ENCODE measurements at regions not wholly inside any gene's neighbourhood (a gene's known extent, or its start where the extent isn't known, plus 50 kb on each side); places are given as distances from the start of the nearest gene placed in this dataset.

DNA sequence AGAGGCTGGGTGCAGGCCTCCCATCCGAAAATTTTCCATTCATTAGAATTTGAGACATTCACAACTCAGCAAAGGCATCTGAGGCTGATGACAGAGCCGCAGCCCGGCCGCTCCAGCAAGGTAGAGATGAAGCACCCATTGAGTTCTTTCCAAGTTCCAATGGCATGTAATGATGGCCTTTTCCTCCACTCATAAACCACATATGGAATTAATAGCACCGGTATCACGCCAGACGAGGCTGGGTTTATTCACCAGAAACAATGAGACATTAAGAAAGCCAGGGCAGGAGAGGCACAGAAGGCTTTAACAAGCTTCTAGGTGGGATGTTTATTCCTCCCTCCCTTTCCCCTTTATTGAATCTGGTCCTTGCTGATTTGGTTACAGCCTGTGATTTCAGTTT, 534.4 kb downstream of the MN1 start:
- Mint-ChIP-seq H3K27ac (no peak overlapping the region), H3K27me3 (peaks cover 11% of the 10 kb centered on the region), H3K4me3 (no peak overlapping the region), H3K36me3 (ENCODE audit: low read depth) (no peaks in the 10 kb centered on the region), H3K9me3 (peaks cover 7% of the 10 kb centered on the region), H3K4me1 (no peaks in the 10 kb centered on the region)
- no peak for ATAC-seq (replicated peaks)

DNA sequence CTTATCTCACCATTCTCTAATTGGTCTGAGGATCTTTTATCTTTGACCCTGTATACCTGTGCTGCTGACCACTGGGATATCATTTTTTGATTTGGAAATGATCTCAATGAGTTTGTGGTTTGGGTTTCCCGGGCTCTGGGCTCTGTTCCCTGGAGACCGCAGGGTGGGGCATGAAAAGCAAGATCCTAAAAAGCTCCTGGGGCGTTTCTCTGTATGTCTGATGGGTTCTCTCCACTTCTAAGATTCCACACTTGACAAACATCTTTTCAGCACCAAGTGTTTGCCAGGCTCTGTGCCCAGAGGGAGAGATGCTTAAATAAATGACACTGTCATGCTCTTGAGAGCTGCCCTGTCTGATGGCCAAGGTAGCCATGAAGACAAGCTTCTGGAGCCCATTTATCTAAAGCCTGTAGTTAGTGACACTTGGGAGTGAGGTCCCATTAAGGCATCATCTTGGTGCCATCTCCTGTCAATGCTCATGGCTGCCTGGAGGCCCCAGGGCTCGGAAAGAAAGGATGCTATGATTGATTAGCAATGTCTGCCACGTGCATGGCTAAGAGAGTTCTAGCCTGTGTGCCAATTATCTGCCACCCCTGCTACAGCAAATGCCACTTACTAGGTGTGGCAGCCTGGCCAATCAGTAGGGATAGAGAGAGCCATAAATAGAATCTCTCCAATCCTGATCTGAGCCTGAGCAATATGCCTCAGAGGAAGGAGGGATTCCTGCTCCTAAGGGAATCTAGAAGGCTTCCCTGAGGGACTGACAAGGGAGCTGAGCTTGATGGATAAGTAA, 531.6 kb downstream of the MN1 start:
- no peak overlapping the region for H3K4me3 Mint-ChIP-seq
- no peaks in the 10 kb centered on the region for H3K4me1 Mint-ChIP-seq
- H3K36me3 Mint-ChIP-seq (ENCODE audit: low read depth) = no peaks in the 10 kb centered on the region
- no peak for ATAC-seq (replicated peaks)
- H3K27me3 Mint-ChIP-seq = peaks cover 6% of the 10 kb centered on the region
- H3K27ac Mint-ChIP-seq = no peak overlapping the region
- no peaks in the 10 kb centered on the region for H3K9me3 Mint-ChIP-seq

DNA sequence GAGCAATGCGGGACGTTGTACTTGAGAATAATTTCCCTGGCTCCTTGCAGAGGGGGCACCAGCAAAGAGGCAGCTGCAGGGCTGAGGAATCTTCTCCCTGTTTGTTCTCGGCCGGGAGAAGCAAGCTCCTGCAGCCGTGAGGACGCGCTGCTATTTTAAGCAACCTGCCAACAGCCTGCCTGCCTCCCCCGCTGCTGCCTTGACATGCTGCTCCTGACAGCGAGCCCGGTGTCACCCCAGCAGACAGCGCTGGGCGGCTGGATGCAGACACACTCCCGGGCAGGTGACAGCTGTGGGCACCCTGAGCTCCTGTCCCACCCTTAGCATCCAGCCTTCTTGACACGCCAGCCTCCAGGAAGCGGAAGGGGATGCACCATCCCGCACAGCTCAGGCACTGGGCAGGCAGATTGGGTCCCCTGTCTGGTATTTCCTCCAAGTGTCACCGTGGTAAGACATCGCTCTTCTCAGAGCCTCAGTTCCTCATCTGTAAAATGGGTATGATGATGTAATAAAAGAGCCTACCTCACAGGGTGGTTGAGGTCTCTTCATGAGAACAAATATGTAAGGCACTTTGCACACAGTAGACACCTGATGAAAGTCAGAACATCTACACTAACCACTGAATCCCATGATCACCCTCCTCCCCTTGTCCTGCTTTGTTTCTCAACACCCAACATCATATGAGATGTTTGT, 530.6 kb downstream of the MN1 start:
- no peak for ATAC-seq (replicated peaks)
- no peak overlapping the region for H3K4me3 Mint-ChIP-seq
- H3K9me3 Mint-ChIP-seq = no peaks in the 10 kb centered on the region
- peaks cover 6% of the 10 kb centered on the region for H3K27me3 Mint-ChIP-seq
- no peaks in the 10 kb centered on the region for H3K4me1 Mint-ChIP-seq
- H3K27ac Mint-ChIP-seq = no peak overlapping the region
- H3K36me3 Mint-ChIP-seq (ENCODE audit: low read depth) = no peaks in the 10 kb centered on the region

DNA sequence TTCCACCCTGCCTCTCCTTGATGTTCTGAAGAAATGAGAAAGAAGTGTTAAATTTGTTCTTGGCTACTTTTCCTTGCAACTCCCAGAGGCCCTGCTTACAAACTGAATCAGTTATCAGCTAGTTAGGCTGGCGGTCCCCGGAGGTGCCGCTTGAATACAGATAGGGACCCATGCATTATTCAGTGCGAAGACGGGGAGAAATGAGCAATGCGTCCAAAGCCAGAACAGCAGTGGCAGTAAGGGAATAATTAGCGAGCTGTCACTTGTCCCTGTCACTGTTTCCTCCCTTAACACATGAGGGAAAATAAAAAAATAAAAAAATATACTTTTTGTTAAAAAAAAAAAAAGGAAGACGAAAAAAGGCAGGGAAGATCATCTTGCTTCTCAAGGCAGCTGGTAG, 528.1 kb downstream of the MN1 start:
- Mint-ChIP-seq H3K36me3 (ENCODE audit: low read depth) (no peaks in the 10 kb centered on the region), H3K9me3 (peaks cover 4% of the 10 kb centered on the region), H3K27me3 (peaks cover 12% of the 10 kb centered on the region), H3K4me3 (no peak overlapping the region), H3K27ac (no peak overlapping the region), H3K4me1 (no peaks in the 10 kb centered on the region)
- no peak for ATAC-seq (replicated peaks)

DNA sequence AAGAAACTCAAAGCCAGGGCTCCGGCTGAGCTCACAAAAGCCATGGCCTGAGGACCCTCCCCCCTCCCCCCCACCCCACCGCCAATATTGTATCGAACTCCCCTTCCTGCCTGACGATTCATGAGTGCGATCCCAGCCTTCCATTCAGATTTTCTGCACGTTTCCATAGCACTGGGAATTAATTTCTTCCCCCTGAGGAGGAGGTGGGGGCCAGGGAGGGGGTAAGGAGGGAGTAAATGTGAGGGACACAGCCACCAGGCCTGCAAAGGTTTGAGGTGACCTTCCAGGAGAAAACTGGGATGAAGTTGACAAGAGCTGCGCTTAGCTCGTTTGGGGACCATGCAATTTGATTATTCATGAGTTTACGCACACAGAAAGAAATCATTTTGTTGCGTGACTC, 527.7 kb downstream of the MN1 start:
- Mint-ChIP-seq H3K4me1 (no peaks in the 10 kb centered on the region), H3K36me3 (ENCODE audit: low read depth) (no peaks in the 10 kb centered on the region), H3K9me3 (peaks cover 4% of the 10 kb centered on the region), H3K27me3 (peaks cover 15% of the 10 kb centered on the region), H3K4me3 (no peak overlapping the region), H3K27ac (no peak overlapping the region)
- no peak for ATAC-seq (replicated peaks)

DNA sequence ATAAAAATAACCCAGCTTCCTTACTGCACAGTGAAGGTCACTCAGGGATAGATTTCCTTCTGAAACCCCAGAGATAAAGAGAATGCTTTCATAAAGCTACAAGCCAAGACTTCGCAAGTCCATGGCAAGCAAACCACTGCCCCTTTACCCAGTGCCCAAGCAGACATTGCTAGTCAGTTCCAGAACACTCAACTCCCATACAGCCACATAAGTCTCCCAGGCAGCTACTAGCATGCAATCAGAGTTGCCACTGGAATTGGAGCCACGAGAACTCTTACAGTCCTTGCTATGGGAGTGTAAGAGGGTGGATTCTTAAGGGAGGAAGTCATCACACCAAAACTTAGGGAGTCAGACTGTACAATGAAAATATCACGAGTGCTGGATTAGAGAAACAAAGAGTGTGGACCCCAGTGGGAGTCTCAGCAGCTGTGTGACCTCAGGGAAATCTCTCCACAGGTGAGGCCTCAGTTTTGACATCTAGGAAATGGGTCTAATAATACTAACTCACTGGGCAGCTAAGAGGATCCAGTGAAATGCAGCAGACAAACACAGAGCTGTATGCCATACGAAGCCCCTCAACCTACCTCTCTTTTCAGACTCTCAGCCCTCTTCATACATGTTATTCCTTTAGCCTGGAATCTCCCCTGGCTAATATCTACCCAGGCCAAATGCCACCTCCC, 526.6 kb downstream of the MN1 start:
- Mint-ChIP-seq H3K27me3 (peaks cover 18% of the 10 kb centered on the region), H3K36me3 (ENCODE audit: low read depth) (no peaks in the 10 kb centered on the region), H3K4me3 (no peak overlapping the region), H3K9me3 (peaks cover 4% of the 10 kb centered on the region), H3K27ac (no peak overlapping the region), H3K4me1 (no peaks in the 10 kb centered on the region)
- ATAC-seq (replicated peaks) = no peak

DNA sequence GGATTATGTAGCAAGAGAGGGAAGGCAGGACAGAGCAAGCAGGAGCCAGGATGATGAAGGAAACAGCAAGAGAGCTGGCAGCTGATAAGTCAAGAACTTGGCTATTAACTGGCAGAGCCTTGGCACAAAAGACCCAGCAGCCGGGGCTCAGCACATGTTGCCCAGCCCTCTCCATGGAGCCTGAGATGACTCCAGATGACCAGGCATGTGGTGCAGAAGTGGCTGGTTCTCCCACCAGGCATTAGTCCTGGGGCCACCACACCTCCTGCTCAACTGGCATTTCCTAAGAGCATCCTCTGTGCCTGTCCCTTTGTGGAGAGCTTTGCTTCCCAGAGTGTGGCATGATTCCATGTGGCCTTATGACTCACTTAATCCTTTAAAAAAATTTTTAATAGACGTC, 522.6 kb downstream of the MN1 start:
- Mint-ChIP-seq H3K4me3 (no peak overlapping the region), H3K4me1 (no peaks in the 10 kb centered on the region), H3K9me3 (peaks cover 4% of the 10 kb centered on the region), H3K27me3 (peaks cover 11% of the 10 kb centered on the region), H3K27ac (no peak overlapping the region), H3K36me3 (ENCODE audit: low read depth) (no peaks in the 10 kb centered on the region)
- ATAC-seq (replicated peaks) = no peak

DNA sequence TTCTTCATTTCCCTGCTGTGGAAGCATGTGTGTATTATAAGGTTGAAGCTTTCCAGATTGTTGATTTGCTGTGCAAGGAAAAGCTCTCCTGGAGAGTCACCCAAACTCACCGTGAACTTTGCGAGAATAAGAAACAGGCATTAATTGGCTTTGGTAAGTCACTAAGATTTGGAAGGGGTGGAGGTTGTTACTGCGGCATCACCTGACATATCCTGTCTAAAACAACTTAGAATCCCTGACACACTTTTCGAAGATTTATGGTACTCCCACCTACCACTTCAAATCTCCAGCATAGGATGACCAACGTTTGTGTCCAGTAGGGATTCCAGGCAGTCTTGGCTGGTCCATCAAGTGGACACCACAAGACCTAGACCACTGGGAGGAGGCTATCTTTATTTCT, 518.3 kb downstream of the MN1 start:
- H3K27me3 Mint-ChIP-seq = peaks cover 10% of the 10 kb centered on the region
- H3K4me1 Mint-ChIP-seq = no peaks in the 10 kb centered on the region
- H3K9me3 Mint-ChIP-seq = peaks cover 3% of the 10 kb centered on the region
- ATAC-seq (replicated peaks) = no peak
- H3K27ac Mint-ChIP-seq = no peak overlapping the region
- no peaks in the 10 kb centered on the region for H3K36me3 Mint-ChIP-seq (ENCODE audit: low read depth)
- H3K4me3 Mint-ChIP-seq = no peak overlapping the region

DNA sequence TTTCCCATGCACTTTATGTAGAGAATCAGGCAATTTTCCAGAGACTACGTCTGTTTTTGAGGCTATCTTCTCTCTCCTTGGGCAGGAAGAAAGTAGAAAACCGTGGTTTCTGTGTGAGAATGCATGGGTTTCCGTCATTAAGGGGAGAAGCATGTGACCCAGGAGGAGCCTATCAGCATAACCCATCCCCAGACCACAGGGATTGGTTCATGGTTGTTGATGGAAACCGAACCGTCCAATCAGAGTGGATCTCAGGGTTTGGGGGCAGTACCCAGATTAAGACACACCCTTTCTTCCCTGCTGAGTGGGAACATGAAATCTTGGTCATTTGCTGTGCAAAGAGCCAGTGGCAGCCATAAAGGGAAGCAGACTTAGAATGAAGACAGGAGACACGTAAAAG, 517.8 kb downstream of the MN1 start:
- H3K4me1 Mint-ChIP-seq = no peaks in the 10 kb centered on the region
- peaks cover 6% of the 10 kb centered on the region for H3K27me3 Mint-ChIP-seq
- H3K36me3 Mint-ChIP-seq (ENCODE audit: low read depth) = no peaks in the 10 kb centered on the region
- ATAC-seq (replicated peaks) = no peak
- peaks cover 3% of the 10 kb centered on the region for H3K9me3 Mint-ChIP-seq
- no peak overlapping the region for H3K4me3 Mint-ChIP-seq
- no peak overlapping the region for H3K27ac Mint-ChIP-seq

DNA sequence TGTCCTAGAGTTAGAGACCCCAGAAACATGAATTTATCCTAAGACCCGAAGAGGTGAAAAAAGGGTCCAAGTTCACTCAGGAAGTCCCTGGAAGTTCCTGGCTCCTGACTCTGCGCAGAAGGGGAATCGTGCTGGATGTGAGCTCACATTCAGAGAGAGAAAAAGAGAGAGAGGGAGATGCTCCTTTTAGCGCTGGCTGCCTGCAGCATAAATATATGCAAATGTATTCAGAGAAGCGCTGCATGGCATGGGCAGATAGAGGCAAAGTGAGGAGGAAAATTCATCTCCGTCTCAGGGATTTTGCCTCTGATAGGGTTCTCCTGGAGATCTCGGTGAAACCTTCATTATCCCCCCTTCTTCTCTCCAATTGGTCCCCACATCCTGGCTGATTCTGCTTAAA, 517.2 kb downstream of the MN1 start:
- Mint-ChIP-seq H3K4me1 (no peaks in the 10 kb centered on the region), H3K27ac (no peak overlapping the region), H3K4me3 (no peak overlapping the region), H3K36me3 (ENCODE audit: low read depth) (no peaks in the 10 kb centered on the region), H3K9me3 (peaks cover 3% of the 10 kb centered on the region), H3K27me3 (peaks cover 5% of the 10 kb centered on the region)
- ATAC-seq (replicated peaks) = no peak

DNA sequence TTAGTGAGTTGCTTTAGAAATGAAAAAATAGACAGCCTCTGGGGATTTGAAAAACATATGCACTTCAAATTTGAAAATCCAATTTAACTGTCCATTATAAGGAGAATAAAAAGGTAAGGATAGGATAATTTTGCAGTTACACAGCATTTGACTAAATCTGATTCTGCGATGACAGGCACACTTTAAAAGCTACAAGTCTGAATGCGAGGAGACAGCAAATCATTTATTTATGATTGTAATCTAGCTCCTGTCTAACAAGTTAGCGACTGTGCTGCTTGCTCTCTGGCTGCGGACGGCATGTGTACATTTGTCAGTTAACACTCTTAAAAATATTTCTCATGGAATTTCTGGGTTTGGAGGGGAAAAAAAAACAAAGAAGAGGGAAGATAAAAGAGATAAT, 514.8 kb downstream of the MN1 start:
- H3K27me3 Mint-ChIP-seq = peaks cover 3% of the 10 kb centered on the region
- H3K36me3 Mint-ChIP-seq (ENCODE audit: low read depth) = no peaks in the 10 kb centered on the region
- H3K4me1 Mint-ChIP-seq = no peaks in the 10 kb centered on the region
- peaks cover 3% of the 10 kb centered on the region for H3K9me3 Mint-ChIP-seq
- no peak overlapping the region for H3K4me3 Mint-ChIP-seq
- no peak for ATAC-seq (replicated peaks)
- H3K27ac Mint-ChIP-seq = no peak overlapping the region

DNA sequence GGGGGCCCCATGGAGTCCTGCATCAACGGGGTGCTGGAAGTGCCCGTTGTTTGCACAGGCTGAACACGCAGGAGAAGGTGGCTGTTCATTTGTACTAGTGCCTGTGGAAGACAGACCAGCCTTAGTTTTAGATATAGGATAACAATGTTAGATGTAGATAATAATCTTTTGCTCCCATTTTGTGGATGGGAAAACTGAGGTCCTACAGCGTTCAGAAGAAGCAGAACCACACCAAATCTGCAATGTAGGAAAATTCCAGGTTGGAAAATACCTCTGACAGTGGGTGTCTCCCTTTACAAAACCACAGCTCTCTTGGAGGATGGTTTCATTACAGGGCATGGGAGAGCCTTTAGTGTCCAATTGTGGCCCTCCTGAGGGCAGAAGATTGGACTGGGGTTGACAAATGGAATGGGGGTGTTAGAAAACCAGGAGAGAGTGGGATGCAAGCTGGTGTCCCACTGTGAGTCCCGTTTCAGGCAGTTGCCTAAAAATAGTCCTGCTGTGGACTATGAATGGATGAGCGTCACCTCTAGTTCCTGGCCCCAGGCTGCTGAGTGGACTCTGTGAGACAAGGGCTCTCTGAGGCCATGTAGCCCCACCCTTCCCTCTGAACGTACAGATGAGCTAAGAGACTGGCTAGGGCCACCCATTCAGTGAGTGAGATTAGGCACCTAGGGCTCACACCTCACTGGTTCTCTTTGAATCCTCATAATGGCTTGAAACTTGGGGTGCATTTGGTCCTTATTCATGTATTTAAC, 508.8 kb downstream of the MN1 start:
- Mint-ChIP-seq H3K4me1 (no peaks in the 10 kb centered on the region), H3K9me3 (no peaks in the 10 kb centered on the region), H3K36me3 (ENCODE audit: low read depth) (no peaks in the 10 kb centered on the region), H3K4me3 (no peak overlapping the region), H3K27me3 (peaks cover 19% of the 10 kb centered on the region), H3K27ac (no peak overlapping the region)
- no peak for ATAC-seq (replicated peaks)

DNA sequence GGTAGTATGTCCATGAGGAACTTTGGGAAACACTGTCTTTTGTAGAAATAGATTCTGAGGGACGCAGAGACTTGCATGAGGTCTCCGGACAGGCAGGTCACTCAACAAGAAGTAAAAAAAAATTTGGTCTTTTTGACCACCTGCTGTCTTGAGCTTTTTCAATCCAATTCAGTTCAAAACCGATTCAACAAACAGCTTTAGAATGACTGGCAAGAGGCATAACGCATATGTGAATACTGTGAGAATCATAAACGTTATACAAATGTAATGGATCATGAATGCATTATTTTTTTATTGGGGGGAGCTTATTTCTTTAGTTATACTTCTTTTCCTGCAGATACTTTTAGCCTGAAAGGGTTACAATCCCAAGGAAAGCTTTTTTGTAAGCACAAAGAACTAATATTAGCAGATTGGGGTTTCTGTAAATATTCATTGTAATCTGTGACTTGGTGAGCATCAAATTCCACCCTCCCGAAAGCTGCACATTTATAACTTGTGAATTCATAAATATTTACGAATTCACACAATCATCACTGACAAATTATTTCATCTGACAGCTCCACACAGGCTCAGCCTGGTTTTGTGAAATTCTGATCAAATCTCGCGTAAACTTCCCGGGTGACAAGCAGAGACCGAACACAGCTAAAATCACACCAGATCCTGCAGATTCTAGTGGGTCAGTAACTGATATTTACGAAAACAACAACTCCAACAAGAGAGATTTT, 507.7 kb downstream of the MN1 start:
- Mint-ChIP-seq H3K36me3 (ENCODE audit: low read depth) (no peaks in the 10 kb centered on the region), H3K9me3 (no peaks in the 10 kb centered on the region), H3K27ac (no peak overlapping the region), H3K4me3 (no peak overlapping the region), H3K27me3 (peaks cover 31% of the 10 kb centered on the region), H3K4me1 (no peaks in the 10 kb centered on the region)
- ATAC-seq (replicated peaks) = no peak

DNA sequence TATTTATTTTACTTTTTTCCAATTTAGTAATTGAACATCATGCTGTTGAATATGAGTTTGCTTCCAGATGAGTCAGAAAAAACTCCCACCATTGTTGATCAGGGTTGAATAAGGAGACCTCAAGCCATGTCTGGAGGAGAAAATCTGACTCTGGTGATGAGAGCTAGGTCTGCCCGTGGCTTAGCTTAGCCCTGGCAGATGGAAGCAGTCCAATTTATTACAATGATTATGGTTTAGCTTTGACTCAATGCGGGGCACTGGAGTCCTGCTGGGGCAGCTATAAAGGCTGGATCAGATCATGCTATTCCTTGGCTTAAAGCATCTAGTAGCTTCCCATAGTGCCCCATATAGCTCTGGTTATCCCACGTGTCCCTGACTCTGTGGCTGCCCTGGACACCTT, 506.5 kb downstream of the MN1 start:
- H3K4me1 Mint-ChIP-seq = no peaks in the 10 kb centered on the region
- no peaks in the 10 kb centered on the region for H3K36me3 Mint-ChIP-seq (ENCODE audit: low read depth)
- ATAC-seq (replicated peaks) = no peak
- H3K27me3 Mint-ChIP-seq = peaks cover 36% of the 10 kb centered on the region
- no peak overlapping the region for H3K4me3 Mint-ChIP-seq
- H3K27ac Mint-ChIP-seq = no peak overlapping the region
- no peaks in the 10 kb centered on the region for H3K9me3 Mint-ChIP-seq
